HepG2 (cell line): ENCODE measurements at regions not wholly inside any gene's neighbourhood (a gene's known extent, or its start where the extent isn't known, plus 50 kb on each side); places are given as distances from the start of the nearest gene placed in this dataset.

Experiments
- ATAC-seq: fragments of 200-7000 bp; cut with Tn5 transposase; 3 replicates; pipeline ENCODE4 v1.9.1; 2020; ENCODE audit warnings: mild to moderate bottlenecking, moderate library complexity
- BruUV-seq: library from RNA; stranded (reverse); fragments of 400-500 nt; replicated peaks from 2 replicates; lab custom pipeline; 2021; lab: Mats Ljungman, UMichigan
- CTCF ChIA-PET: fragments of 300-600 bp; formaldehyde crosslinking; extraction: SDS; loops from one replicate; lab custom pipeline; 2021; ENCODE audit warnings: low total read pairs, inconsistent platforms, low intra/inter-chr PET ratio; lab: Yijun Ruan, JAX
- POLR2A ChIA-PET: fragments of 350-600 bp; sonication (Branson Sonifier 250); formaldehyde crosslinking; loops from one replicate; lab custom pipeline; 2020; ENCODE audit warnings: antibody characterized with exemption, inconsistent platforms; lab: Yijun Ruan, JAX
- DNase-seq: peaks from one replicate; pipeline ENCODE4 v3.0.0-alpha.2; 2015; ENCODE audit warnings: low spot score
- FAIRE-seq: peaks from 3 replicates; lab custom pipeline; 2011; peaks lifted over from hg19 to GRCh38; lab: Jason Lieb, UNC
- H2AFZ ChIP-seq: one replicate; pipeline ENCODE4 v1.6.1; 2011; ENCODE audit warnings: low read length, inconsistent platforms
- H3K27ac ChIP-seq: fragments of 300-600 bp; 3 replicates; pipeline ENCODE4 v1.8.0; 2011; ENCODE audit warnings: mixed run types, mild to moderate bottlenecking, mixed read lengths, low read length, inconsistent platforms; ENCODE audit not compliant: insufficient read depth; ENCODE audit errors: extremely low read length
- H3K27me3 ChIP-seq, 2 experiments: fragments of 200-600 bp in 1 of 2; 2 replicates in 1 of 2; 3 replicates in 1 of 2; pipeline versions ENCODE4 v1.6.0 to v1.8.0; 2011; ENCODE audit warnings: low read length in 2 of 2, mild to moderate bottlenecking in 2 of 2, moderate library complexity in 2 of 2, inconsistent platforms in 1 of 2; ENCODE audit not compliant: insufficient read depth in 2 of 2, control insufficient read depth in 1 of 2
- H3K36me3 ChIP-seq, 2 experiments: fragments of 200-600 bp in 1 of 2; replicated peaks in 1 of 2; 2 replicates in 1 of 2; 3 replicates in 1 of 2; pipeline versions ENCODE4 v1.5.1 to v1.8.0; 2011; ENCODE audit warnings: low read length in 2 of 2, inconsistent platforms in 1 of 2; ENCODE audit not compliant: insufficient read depth in 2 of 2, control insufficient read depth in 1 of 2
- H3K4me1 ChIP-seq: 2 replicates; pipeline ENCODE4 v1.5.1; 2012; ENCODE audit warnings: low read length, inconsistent platforms; ENCODE audit not compliant: insufficient read depth
- H3K4me2 ChIP-seq: 2 replicates; pipeline ENCODE4 v1.6.0; 2011; ENCODE audit warnings: low read depth, low read length, inconsistent platforms
- H3K4me3 ChIP-seq, 3 experiments: fragments of 200-600 bp in 1 of 3; sonication (generic), shearing (Covaris generic) in 1 of 3; replicated peaks in 1 of 3; 2 replicates each; pipeline ENCODE4 v1.5.1; 2011 to 2016; ENCODE audit warnings: low read length in 3 of 3, inconsistent platforms in 2 of 3, low read depth in 2 of 3, mild to moderate bottlenecking in 2 of 3, control low read depth in 1 of 3, mixed read lengths in 1 of 3; ENCODE audit not compliant: insufficient read depth in 1 of 3
- H3K79me2 ChIP-seq: one replicate; pipeline ENCODE4 v1.6.1; 2011; ENCODE audit warnings: low read length, inconsistent platforms; ENCODE audit not compliant: insufficient read depth
- H3K9ac ChIP-seq: 2 replicates; pipeline ENCODE4 v1.6.0; 2011; ENCODE audit warnings: mild to moderate bottlenecking, low read depth, low read length, inconsistent platforms; ENCODE audit not compliant: insufficient read depth
- H3K9me3 ChIP-seq: 2 replicates; pipeline ENCODE4 v1.5.1; 2012; ENCODE audit warnings: mild to moderate bottlenecking, low read length
- H4K20me1 ChIP-seq: 2 replicates; pipeline ENCODE4 v1.6.0; 2011; ENCODE audit warnings: inconsistent platforms, mild to moderate bottlenecking, low read length, moderate library complexity; ENCODE audit not compliant: insufficient read depth
- ATF6 ChIP-seq: sonication (generic); formaldehyde crosslinking; conservative IDR thresholded peaks from 2 replicates; pipeline ENCODE4 v1.4.0; 2020; ENCODE audit warnings: missing genetic modification reagents
- DMTF1 ChIP-seq: sonication (generic); formaldehyde crosslinking; IDR thresholded peaks from 2 replicates; pipeline ENCODE4 v1.4.0; 2020; ENCODE audit warnings: mild to moderate bottlenecking, missing genetic modification reagents
- GLMP ChIP-seq: sonication (generic); formaldehyde crosslinking; IDR thresholded peaks from 2 replicates; pipeline ENCODE4 v1.9.0; 2021; ENCODE audit warnings: missing genetic modification reagents, mild to moderate bottlenecking, borderline replicate concordance
- MAFG ChIP-seq: sonication (generic); formaldehyde crosslinking; IDR thresholded peaks from 2 replicates; pipeline ENCODE4 v1.5.1; 2020; ENCODE audit warnings: mild to moderate bottlenecking, missing genetic modification reagents
- MTF1 ChIP-seq: sonication (generic); formaldehyde crosslinking; IDR thresholded peaks from 2 replicates; pipeline ENCODE4 v1.5.0; 2020; ENCODE audit warnings: missing genetic modification reagents
- NAIF1 ChIP-seq: sonication (generic); formaldehyde crosslinking; IDR thresholded peaks from 2 replicates; pipeline ENCODE4 v1.5.0; 2020; ENCODE audit warnings: mild to moderate bottlenecking, missing genetic modification reagents, borderline replicate concordance
- NFE2 ChIP-seq: sonication (generic); formaldehyde crosslinking; IDR thresholded peaks from 2 replicates; pipeline ENCODE4 v1.4.0; 2020; ENCODE audit warnings: missing genetic modification reagents
- NONO ChIP-seq, 2 experiments: fragments of 450-650 bp in 1 of 2; sonication (generic) in 1 of 2; formaldehyde crosslinking in 1 of 2; IDR thresholded peaks in 1 of 2; conservative IDR thresholded peaks in 1 of 2; 2 replicates each; pipeline versions ENCODE4 v1.6.1 to v1.8.0; 2017 to 2022; ENCODE audit warnings: mild to moderate bottlenecking in 1 of 2, missing genetic modification reagents in 1 of 2, moderate library complexity in 1 of 2
- NR2F1 ChIP-seq, 2 experiments: fragments of 450-650 bp in 1 of 2; formaldehyde crosslinking in 1 of 2; IDR thresholded peaks; 2 replicates each; pipeline versions ENCODE4 v1.5.0 to v1.6.1; 2016 to 2020; ENCODE audit warnings: mild to moderate bottlenecking in 1 of 2, missing compliant biosample characterization in 1 of 2, missing genetic modification reagents in 1 of 2, moderate library complexity in 1 of 2
- PHB2 ChIP-seq: fragments of 450-650 bp; IDR thresholded peaks from 2 replicates; pipeline ENCODE4 v1.6.1; 2018; ENCODE audit not compliant: partially characterized antibody
- RBFOX2 ChIP-seq: fragments of 200-400 bp; formaldehyde crosslinking; IDR thresholded peaks from 2 replicates; pipeline ENCODE4 v1.6.1; 2017; ENCODE audit warnings: low read depth, mild to moderate bottlenecking, low read length
- SRY ChIP-seq: sonication (generic); formaldehyde crosslinking; IDR thresholded peaks from 2 replicates; pipeline ENCODE4 v1.8.0; 2022; ENCODE audit warnings: mild to moderate bottlenecking, missing genetic modification reagents
- U2AF1 ChIP-seq: fragments of 200-400 bp; formaldehyde crosslinking; optimal IDR thresholded peaks from 2 replicates; pipeline ENCODE3; 2017; ENCODE audit warnings: mild to moderate bottlenecking, low read depth, low read length
- ZNF234 ChIP-seq: sonication (generic); formaldehyde crosslinking; conservative IDR thresholded peaks from 2 replicates; pipeline ENCODE4 v1.5.1; 2020; ENCODE audit warnings: mild to moderate bottlenecking, missing genetic modification reagents
- ZNF432 ChIP-seq: sonication (generic); formaldehyde crosslinking; IDR thresholded peaks from 2 replicates; pipeline ENCODE4 v1.5.0; 2020; ENCODE audit warnings: missing genetic modification reagents, mild to moderate bottlenecking, borderline replicate concordance
- ZNF816 ChIP-seq: sonication (generic); formaldehyde crosslinking; IDR thresholded peaks from 2 replicates; pipeline ENCODE4 v1.8.0; 2022; ENCODE audit warnings: missing genetic modification reagents, mild to moderate bottlenecking, borderline replicate concordance
- WGBS: methylation state at CpG from one replicate; pipeline ENCODE4 v1.1.6; 2017; ENCODE audit warnings: low lambda C conversion rate; 5-methylcytosine and 5-hydroxymethylcytosine counted together
- in situ Hi-C: cut with HindIII; loops from 2 replicates; pipeline ENCODE4 v1.10.0; 2017; ENCODE audit warnings: low pct_unique_long_range_greater_than_20kb; ENCODE audit not compliant: extremely low pct_ligation_motif_present
- intact Hi-C: fragments of 100-400 bp; cut with micrococcal nuclease; formaldehyde crosslinking; loops from one replicate; pipeline ENCODE4 v1.10.0; 2022; ENCODE audit not compliant: unreplicated experiment

DNA sequence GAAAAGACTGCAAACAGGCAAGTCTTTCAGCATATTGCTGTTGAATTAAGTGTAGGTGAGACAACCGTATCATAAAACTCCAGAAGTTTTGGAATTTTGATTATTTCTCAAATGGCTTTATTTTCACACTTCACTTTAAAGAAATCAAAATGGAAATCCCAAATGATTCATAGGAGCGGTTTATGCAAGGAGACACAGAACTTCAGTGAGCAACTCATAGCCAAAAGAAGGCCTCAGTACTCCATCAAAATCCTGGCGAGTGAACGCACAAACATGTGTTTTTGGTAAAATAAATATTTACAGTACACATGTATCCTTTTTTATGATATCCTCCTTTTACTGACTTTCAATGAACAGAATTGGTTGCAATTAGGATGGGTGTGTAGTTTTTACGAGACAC, 140.4 kb upstream of the APCDD1 start:
- no peaks in the 10 kb centered on the region for H3K9me3 ChIP-seq
- in situ Hi-C loops (no loop called here), intact Hi-C loops (no loop called here)
- no peak for ATAC-seq
- no peak for DNase-seq
- H3K79me2 ChIP-seq = no peaks in the 10 kb centered on the region
- BruUV-seq = no TSS peak
- peaks cover 22% of the 10 kb centered on the region for H3K4me1 ChIP-seq
- ChIA-PET POLR2A (no interaction called here), CTCF (no interaction called here)
- no peak overlapping the region for H3K4me2 ChIP-seq
- no peak overlapping the region for H2AFZ ChIP-seq
- H3K4me3 ChIP-seq = no peak overlapping the region
- H3K9ac ChIP-seq = no peak overlapping the region
- WGBS = 77% methylated on average over 5 of the region's 5 CpGs
- no peak for FAIRE-seq
- no peaks in the 10 kb centered on the region for H3K36me3 ChIP-seq
- H3K27me3 ChIP-seq = no peaks in the 10 kb centered on the region
- H3K27ac ChIP-seq = no peak overlapping the region
- no peaks in the 10 kb centered on the region for H4K20me1 ChIP-seq
- TF ChIP-seq ZNF816 (no peak), NFE2 (no peak), ZNF432 (no peak), PHB2 (no peak), NAIF1 (CRISPR knock-in tag) (no peak), DMTF1 (CRISPR knock-in tag) (no peak), MAFG (CRISPR knock-in tag) (no peak), GLMP (CRISPR knock-in tag) (no peak), NONO (IDR thresholded peaks at IDR 0.05) (no peak), NONO (CRISPR knock-in tag; conservative IDR thresholded peaks at IDR 0.05) (no peak), NR2F1 (CRISPR knock-in tag; IDR thresholded peaks at IDR 0.05) (no peak), MTF1 (CRISPR knock-in tag) (no peak), ZNF234 (CRISPR knock-in tag) (no peak), SRY (CRISPR knock-in tag) (no peak), ATF6 (CRISPR knock-in tag) (no peak), RBFOX2 (no peak), U2AF1 (no peak)
